Ureter (tissue), 1 donor: ENCODE measurements at regions not wholly inside any gene's neighbourhood (a gene's known extent, or its start where the extent isn't known, plus 50 kb on each side); places are given as distances from the start of the nearest gene placed in this dataset.
"Not testable (repeated sequence)": the region's sequence is repeated elsewhere in the genome, so short reads cannot be mapped to it uniquely, and the experiment has no call there.

ENCODE experiments used
- DNase-seq: peaks from one replicate; pipeline ENCODE4 v3.0.0-alpha.2; 2020; ENCODE audit warnings: low spot score
- donor health status: DM: yes; HTN: yes; CAD: no.

DNA sequence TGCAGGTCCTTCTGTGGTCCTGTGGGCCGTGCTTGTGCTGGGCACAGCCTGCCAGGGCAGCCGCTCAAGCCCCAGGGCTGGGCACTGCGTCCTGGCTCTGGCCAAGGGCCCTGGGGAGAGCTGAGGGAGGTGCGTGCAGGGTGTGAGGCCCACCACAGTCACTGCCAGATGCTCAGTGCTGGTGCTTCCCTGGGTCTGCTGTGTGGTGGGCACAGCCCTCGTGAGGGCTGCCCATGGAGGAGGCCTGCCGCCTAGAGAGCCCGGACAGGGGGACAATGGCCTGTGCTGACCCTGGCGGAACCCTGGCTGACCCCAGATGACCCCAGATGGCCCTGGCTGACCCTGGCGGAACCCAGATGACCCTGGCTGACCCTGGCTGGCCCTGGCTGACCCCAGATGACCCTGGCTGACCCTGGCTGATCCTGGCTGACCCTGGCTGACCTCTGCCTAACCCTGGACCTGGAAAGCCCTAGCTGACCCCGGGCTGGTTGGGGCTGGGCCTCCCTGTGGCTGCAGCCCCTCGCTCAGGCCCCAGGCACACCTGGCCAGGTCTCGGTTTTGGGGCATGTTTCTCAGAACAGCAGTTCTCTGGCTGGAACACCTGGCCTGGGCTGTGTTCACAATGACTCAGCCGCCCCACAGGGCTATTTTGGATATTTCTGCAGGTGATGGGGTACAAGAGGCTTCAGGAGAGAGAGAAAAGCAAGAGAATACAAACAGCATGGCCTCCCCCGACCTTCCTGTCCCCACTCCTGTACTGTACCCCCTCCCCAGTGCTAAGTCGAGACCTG lies 55.4 kb downstream of the TMEM121 start:
- no peak for DNase-seq

DNA sequence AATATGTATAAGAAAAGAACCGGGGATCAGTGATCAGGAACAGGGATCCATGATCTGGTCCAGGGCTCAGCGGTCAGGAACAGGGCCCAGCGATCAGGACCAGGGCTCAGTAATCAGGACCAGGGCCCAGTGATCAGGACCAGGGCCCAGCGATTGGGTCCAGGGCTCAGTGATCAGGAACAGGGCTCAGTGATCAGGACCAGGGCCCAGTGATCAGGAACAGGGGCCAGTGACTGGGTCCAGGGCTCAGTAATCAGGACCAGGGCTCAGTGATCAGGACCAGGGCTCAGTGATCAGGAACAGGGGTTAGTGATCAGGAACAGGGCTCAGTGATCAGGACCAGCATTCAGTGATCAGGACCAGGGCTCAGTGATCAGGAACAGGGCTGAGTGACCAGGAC lies 56.3 kb downstream of the TMEM121 start:
- DNase-seq = no peak

DNA sequence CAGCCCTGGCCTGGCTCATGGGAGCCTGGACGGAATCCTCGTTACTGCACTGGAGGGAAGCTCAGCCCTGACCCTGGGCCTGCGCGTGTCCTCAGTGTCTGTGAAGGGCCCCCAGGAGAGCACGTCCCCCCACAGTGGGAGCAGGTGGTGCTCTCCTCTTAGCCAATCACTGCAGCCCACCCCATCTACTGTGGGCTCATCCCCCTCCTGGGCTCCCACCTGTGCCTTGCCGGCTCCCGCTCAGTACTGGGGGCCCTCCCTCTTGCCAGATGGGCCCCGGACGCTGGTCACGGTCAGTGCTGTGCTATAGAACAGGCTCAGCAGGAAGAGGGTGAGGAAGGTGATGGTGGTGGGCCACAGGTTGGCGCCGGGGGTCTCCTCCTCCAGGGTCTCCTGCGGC lies 57.5 kb downstream of the TMEM121 start:
- not testable (repeated sequence) for DNase-seq

DNA sequence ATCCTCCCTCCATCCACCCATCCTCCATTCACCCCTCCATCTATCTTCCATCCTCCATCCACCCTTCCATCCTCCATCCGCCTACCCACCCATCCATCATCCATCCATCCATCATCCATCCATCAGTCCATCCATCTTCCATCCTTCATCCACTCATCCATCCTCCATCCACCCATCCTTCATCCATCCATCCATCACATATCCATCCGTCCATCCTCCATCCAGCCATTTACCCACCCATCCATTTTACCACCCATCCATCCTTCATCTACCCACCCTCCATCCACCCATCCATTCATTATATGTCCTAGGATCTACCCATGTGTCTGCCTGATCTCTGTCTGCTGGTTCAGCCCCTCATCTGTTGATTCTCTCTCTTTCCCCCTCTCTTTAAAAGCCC lies 58.9 kb downstream of the TMEM121 start:
- DNase-seq = not testable (repeated sequence)

DNA sequence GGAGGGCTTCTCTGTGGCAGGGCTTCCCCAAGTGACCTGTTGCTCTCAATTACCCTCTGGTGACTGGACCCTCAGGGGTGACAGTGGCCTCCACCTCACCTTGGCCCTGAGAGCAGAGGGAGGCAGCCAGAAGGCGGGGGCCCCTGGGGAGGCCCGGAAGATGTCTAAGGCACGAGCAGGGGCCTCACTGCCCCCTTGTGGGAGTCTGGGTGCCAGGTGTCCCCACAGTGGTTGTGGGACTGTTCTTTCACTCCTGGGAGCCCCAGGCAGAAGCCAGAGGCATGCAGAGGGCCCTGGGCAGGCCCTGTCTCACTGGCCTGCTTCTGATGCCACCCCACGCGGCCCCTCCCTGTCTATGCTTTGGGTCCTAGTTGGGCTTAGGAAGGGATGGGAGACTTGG lies 59.3 kb downstream of the TMEM121 start:
- not testable (repeated sequence) for DNase-seq

DNA sequence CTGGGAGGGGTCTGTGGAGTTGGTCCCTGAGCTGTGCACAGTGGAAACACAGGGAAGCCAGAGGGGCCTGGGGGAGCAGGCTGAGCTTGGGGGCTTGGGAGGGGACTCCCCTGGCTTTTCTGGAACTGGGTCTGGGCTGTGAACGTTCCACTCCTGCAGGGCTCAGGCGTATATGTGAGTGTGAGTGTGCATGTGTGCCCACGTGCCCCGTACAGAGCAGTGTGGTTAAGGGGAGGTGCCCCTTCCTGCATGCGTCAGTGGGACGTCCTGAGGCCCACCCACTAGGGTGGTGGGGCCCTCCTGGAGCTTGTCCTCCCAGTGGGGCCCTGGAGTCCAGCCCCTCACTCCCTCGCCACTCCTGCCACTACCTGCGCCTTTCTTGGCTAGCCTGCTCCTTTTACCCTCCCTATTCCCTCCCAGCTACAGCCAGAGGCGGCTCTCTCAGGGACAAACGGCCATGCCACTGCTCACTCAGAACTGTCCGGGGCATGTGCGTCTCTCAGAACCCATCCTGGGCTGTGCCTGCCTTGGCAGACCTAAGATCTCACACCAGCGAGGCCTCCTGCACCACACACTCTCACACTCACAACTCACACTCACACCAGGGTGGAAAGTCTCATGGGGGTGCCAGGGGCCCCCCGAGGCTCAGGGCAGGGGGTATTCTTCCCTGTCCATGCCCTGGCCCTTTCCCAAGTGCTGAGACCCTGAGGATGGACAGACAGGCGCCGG lies 59.9 kb downstream of the TMEM121 start:
- not testable (repeated sequence) for DNase-seq

DNA sequence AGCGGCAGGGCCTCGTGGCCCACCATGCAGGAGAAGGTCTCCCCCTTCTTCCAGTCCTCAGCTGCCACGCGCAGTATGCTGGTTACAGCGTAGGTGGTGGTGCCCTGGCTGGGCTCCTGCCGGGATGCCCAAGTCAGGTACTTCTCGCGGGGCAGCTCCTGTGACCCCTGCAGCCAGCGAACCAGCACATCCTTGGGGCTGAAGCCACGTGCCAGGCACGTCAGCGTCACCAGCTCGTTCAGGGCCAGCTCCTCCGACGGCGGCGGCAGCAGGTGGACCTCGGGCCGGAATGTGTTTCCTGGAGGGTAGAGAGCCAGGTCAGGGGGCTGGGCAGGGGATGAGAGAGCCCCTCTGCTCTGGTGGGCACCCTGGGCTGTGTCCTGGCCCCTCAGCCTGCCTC lies 60.7 kb downstream of the TMEM121 start:
- DNase-seq = not testable (repeated sequence)

DNA sequence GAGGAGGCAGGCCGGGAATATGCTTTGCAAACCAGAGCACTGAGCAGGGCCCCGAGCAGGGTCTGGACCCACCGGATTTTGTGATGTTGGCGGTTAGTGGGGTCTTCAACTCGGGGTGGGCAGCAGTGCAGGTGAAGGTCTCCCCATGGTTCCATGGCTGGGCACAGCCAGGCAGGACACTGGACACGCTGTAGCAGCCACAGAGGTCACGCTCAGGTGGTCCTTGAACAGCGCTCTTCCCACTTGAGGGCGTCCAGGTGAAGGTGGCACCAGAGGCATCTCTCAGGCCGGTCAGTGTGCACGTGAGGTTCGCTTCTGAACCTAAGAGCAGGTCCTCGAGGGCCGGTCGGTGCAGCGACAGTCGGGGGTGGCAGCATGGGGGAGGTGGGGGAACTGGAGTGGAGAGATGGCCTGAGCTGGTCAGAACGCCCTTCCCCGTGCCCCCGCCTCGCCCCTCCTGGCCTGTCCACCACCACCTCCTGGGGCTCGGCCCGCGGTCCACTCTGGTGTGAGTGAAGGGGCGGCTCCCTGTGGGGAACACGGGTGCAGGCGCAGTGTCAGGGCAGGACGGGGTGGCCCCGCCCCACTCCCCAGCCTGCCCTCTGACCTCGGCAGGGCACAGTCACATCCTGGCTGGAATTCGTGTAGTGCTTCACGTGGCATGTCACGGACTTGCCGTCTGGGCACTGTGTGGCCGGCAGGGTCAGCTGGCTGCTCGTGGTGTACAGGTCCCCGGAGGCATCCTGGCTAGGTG lies 61.3 kb downstream of the TMEM121 start:
- DNase-seq = not testable (repeated sequence)

DNA sequence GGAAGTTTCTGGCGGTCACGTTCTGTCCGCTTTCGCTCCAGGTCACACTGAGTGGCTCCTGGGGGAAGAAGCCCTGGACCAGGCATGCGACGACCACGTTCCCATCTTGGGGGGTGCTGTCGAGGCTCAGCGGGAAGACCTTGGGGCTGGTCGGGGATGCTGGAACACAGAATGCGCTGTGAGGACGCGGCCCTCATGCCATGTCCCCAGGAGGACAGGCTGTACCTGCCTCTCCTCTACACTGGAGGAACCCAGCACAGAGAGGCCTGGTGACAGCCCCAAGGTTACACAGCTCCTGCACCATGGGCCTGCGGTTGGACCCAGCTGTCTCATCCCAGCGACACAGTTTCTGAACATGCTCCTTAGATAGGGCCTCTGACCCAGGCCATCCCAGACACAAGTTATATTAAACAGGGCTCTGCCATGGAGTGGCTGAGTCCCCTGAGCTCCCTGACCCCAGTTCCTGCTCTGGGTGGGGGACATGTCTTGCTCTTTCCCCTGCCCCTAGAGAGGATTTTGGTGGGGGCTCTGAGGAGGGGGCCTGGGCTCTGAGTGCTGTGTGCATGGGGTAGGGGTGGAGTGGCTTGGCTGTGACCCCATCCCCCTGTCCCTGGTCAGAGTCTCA lies 62.0 kb downstream of the TMEM121 start:
- no peak for DNase-seq

DNA sequence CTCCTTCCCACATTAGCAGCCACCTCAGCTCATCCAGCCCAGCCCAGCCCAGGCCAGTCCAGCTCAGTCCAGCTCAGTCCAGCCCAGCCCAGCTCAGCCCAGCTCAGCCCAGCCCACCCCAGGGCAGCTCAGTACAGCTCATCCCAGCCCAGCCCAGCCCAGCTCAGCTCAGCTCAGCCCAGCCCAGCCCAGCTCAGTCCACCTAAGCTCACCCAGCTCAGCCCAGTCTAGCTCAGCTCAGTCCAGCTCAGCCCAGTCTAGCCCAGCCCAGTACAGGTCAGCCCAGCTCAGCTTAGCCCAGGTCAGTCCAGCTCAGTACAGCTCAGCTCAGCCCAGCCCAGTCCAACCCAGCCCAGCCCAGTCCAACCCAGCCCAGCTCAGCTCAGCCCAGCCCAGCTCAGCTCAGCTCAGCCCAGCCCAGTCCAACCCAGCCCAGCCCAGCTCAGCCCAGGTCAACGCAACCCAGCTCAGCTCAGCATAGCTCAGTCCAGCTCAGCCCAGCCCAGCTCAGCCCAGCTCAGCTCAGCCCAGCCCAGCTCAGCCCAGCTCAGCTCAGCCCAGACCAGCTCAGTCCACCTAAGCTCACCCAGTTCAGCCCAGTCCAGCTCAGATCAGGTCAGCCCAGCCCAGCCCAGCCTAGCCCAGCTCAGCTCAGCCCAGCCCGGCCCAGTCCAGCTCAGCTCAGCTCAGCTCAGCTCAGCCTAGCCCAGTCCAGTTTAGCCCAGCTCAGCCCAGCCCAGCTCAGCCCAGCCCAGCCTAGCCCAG lies 63.0 kb downstream of the TMEM121 start:
- no peak for DNase-seq

DNA sequence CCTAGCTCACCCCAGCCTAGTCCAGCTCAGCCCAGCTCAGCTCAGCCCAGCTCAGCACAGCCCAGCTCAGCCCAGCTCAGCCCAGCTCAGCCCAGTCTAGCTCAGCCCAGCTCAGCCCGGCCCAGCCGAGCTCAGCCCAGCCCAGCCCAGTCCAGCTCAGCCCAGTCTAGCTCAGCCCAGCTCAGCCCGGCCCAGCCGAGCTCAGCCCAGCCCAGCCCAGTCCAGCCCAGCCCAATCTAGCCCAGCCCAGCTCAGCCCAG lies 63.5 kb downstream of the TMEM121 start:
- not testable (repeated sequence) for DNase-seq

DNA sequence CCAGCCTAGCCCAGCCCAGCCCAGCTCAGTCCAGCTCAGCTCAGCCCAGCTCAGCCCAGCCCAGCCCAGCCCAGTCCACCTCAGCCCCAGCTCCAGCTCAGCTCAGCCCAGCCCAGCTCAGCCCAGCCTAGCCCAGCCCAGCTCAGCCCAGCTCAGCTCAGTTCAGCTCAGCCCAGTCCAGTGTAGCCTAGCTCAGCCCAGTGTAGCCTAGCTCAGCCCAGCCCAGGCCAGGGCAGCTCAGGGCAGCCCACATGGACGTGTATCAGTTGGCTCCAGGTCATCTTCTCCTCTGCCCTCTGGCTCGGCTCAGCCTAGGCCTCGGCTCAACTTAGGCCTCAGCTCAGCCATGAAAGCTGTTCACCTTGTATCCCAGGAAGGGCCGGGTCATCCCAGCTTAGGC lies 64.7 kb downstream of the TMEM121 start:
- DNase-seq = no peak

DNA sequence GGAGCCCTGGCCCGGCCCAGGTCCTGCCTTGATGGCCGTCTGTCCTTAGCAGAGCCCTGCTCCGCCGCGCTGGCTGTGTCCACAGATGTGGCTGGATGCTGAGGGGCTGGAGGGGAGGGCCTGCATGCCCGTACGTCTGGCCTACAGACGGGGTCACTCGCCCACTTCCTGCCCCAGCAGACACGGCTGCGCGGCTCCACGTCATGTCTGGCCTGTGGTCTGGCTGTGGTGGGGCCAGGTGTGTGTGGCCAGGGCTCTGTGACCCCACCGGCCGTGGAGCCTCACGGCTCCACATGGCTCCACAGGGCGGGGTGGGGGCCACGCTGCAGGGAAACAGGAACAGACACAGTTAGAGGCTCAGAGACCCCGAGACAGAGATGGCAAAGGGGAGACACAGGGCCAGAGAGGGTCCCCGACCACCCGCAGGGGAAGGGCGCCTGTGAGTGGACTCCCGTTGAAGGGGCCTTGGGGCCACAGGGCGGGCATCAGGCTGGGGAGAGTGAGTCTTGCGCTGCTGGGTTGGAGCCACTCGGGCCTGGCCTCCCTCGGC lies 65.5 kb downstream of the TMEM121 start:
- not testable (repeated sequence) for DNase-seq

DNA sequence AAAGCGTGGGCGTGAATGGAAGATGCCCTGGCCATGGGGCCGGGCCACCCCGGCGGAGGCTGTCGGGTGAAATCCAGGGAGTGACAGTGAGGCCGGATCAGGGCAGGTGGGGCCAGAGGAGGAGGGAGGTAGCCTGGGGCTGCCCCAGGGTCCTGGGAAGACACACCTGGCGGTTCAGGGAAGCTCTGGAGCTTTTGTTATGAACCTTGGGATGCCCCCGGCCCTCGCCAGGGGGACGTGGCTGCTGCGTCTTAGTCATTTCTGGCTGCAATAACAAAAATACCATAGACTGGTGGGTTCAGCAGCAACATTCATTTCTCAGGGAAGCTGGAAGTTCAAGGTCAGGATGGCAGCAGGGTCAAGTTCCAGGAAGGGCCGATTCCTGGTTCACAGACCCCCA lies 66.3 kb downstream of the TMEM121 start:
- not testable (repeated sequence) for DNase-seq

DNA sequence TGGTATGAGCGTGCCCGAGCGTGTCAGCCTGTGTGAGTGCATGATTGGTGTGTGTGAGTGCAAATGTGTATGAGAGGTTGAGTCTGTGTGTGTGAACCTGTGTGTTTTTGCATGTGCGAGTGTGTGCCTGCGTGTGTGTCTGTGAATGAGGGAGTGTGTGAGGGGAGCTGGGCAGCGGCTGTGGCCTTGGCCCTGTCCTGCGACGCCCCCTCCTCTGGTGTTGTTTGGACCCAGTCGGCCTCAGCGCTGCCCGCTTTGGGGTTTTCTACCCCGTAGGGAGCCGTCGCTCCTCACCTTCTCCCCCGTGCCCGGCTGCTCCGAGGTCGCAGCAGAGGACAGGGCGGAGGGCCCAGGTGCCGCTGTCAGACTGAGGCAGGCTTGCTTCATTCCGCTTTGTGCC lies 69.0 kb downstream of the TMEM121 start:
- DNase-seq = not testable (repeated sequence)

DNA sequence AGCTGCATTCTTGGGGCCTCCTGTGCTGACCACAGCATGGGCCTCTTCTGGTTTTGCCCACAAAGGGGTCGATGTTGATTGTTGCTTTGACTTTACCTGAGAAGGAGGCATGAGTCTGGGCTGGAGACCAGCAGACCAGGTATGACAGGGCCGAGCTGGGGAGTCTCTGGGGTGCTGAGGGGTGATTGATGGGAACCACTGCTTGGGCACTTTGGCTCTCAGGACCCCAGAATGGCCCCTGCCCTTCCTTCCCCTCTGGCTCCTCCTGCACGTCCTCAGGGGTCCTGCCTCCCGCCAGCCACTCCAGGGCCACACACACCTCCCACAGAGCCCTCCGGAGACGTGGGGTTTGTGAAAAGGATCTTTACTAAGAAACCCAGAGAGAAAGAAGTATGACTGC lies 70.0 kb downstream of the TMEM121 start:
- DNase-seq = not testable (repeated sequence)

DNA sequence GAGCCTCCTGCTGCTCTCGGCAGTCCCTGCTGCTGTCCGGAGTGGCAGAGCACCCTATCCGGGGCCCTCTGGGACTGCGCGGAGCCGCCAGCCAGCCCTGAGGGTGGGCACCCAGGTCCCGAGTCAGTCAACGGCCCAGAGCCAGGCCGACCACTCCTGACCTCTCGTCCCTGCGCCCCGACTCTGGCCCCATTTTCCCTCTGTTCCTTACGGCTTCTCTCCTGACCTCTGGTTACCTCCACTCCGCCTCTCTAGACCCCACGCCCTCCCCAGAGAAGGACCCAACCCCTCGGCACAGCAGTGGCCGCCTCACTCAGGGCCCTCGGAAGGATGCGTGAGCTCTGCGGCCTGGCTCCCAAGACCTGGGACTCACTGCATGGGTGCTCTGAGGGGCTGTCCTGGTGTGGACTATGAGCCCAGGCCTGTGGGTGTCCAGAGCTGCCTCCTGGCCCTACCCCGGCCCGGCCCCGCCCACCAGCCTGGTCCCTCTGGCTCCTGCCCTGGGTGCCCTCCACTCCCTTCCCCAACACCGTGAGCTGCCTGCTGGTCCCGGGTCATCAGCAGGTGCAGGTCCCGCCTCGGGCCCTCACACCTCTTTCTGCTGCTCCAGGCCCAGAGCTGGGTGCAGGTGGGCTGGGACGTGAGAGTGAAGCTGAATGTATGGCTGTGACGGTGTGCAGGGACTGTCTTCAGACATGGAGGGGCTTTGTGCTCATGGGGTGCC lies 71.8 kb downstream of the TMEM121 start:
- not testable (repeated sequence) for DNase-seq

DNA sequence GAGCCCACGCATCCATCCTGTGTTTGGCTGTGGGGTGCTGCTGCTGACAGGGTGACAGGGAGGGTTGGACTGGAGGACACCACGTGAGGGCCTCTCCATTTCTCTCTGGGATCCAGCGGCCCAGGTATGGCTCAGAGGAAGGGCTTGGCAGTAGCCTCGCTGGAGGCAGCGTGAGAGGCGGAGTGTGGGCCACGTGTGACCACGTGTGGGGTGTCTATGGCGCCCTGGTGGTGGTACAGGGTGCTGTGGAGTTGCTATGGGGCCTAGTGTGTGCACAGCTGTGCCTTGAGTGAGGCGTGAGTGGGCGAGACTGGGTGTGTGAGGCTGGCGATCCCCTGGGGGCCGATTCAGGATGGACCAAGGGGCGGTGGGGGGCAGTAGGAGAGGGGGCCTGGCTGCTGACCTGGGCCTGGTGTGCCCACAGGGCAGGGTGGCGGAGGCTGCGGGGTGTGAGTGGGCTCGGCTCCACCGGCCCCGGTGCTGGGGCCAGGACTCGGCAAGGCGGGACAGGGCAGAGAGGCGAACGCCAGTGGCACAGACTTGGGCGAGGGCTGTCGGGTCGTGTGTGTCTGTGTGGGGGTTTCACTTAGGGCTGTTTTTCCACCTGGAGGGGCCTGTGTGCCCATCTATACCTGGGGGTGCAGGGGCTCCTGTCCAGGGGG lies 72.7 kb downstream of the TMEM121 start:
- not testable (repeated sequence) for DNase-seq

DNA sequence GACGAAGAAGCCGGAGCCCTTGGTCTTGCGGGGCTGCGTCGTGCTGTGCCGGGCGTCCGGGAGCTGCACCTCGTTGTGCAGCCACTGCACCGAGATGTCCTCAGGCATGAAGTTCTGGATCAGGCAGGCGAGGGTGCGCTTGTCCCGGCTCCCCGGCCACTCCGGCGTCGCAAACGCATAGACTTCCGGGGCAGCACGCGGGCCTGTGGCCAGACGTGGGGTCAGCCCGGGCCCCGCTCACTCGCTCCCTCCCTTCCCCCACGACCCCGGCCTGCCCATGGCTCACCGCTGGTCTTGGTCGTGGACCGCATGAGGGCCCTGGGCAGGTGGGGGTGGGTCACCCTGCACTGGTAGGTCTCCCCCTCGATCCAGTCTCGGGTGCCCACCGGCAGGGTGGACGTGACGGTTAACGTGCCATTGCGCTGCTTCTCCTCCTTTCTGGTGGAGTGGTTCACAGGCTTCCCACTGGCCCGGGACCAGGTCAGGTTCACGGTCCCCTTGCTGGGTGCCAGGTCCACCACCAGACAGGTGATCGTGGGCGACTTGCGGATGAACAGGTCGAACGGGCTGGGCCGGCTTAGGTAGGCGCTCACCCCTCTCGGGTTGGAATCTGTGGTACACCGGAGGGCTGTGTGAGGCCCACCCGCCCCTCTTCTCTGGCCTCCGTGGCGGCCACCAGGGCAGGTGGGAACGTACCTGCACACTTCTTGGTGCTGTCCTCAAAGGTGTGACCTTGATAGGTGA lies 74.0 kb downstream of the TMEM121 start:
- not testable (repeated sequence) for DNase-seq
